HG03025 (cell line): ENCODE measurements at regions not wholly inside any gene's neighbourhood (a gene's known extent, or its start where the extent isn't known, plus 50 kb on each side); places are given as distances from the start of the nearest gene placed in this dataset.
A peak's percentile ranks its signal among the peaks of the same experiment; 100 is the strongest.

ENCODE experiments used
- ATAC-seq: cut with Tn5 transposase; IDR thresholded peaks from one replicate; pipeline ENCODE4 v1.9.1; 2021; ENCODE audit warnings: mild to moderate bottlenecking, moderate library complexity; ENCODE audit not compliant: unreplicated experiment, low FRiP score

DNA sequence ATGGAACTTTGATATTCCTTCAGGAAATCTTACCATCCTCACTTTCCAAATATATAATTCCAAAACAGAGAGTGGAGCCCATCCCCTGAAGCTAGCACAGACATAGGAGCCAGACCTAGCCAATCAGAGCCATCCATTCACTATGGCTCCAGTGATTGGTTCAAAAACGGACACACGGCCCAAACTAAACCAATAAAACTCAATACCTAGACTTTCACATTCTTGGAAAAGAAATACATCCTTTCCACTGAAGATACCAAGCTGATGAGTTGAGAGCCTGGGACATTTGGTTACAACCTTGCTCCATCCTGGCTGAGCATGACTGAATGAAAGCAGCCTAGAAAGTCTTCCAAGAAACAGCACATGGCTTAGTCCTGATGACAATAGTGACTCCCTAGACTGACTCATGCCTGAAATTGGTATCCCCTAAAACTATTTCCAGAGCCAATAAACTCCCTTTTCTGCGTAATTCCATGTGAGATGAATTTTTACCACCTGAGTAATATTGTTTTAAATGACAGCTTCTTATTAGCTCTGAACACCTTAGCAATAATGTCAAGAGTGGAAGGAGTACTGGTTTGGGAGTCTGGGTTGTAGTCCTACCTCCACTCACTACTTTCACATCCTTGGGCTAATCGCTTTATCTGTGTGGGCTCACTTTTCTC, 189.6 kb upstream of the LNX1 start:
- no peak for ATAC-seq

DNA sequence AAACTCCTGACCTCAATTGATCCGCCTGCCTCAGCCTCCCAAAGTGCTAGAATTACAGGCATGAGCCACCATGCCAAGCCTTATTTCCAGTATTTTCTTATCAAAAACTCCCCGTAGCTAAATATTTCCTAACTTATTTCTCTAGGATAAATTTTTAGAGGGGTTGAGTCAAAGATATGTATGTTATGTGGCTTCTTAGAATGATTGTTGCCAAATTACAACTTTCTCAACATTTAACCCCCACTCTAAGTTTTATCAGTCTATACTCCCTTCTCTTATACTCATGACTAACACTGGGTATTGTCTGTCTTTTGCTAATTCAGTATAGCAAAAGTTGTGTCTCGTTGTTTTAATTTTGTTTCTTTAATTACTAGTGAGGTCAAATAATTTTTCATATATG, 187.7 kb upstream of the LNX1 start:
- ATAC-seq: no peak

DNA sequence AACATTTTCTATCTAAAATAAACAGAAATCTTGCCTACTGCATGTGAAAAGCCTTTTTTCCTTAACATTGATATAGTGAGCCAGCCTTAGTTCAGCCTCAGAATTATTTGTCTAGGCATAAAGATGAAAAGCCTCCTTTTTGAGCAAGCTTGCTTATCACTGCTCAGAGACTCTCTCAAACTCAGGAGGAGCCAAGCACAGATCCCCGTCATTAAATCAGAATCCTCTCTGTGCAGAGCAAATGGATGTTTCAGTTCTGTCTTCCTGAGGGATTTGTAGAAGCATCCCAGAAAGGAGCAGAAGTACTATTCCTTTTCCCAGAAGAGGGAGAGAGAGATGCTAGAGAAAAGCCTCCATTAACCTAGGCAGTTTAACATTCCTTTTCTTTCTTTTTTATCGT, 186.9 kb upstream of the LNX1 start:
- ATAC-seq: no peak

DNA sequence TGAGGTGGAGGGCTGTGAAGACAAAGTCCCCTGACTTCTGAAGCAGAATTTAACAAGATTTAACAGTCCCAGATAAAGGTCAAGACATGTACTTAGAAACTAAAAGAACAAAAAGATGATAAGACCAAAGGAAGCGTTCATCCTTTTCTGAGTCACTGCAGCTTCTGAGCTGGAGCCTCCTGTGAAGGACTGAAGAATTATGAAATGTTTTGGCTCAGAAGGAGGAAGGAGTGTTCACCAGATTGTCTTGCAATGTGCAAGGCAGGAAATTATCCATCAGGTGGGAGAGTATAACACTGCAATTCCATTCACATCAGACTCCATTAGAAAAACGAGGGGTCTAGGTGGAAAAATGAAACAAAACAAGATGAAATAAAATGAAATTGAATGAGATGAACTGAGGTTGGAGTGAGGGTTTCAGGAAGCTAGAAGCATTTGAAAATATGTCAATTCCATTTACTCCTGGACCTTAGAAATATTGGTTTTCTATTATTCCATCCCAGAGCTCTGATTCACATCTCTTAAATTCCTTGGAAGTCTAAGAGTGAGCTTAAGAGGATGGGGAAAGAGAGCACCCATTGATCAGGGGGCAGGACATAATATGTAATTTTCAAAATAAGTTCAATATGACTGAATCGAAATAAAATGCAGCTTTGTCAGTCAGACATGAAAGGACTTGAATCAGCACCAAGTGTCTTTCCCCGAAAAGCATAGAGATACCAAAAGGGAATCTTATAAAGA, 186.1 kb upstream of the LNX1 start:
- no peak for ATAC-seq

DNA sequence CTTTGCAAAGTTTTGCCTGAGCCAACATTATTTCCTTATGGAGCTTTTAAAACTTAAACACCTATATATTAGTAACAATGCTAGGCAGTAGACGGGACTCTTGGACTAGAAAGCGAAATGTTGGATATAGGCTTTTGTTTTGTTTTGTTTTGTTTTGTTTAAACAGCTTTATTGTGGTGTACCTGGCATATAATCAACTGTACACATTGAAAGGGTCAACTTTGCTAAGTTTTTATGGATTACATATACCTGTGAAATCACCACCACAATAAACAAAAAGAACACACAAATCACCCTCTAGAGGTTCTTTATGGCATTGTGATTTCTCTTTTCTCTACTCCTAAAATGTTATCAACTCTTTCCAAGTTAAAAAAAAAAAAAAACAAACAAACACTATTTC, 184.9 kb upstream of the LNX1 start:
- no peak for ATAC-seq

DNA sequence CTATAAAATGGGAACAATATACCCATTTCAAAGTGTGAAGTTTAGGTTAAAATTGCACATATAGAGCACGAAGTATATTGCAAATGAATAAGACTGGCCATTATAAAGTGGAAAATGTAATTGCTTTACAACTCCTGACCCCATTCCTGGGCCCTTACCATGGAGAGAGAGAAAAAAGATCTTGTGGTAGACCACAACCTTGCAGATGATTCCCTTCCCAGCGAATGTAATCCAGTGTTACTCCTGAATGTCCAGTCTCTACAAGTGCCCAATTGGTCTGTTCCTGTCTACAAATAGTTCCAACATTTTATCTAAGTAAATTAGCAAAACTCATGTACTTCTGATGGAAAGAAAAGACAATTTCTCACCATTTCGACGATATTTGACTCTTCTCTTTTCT, 184.1 kb upstream of the LNX1 start:
- ATAC-seq: no peak

DNA sequence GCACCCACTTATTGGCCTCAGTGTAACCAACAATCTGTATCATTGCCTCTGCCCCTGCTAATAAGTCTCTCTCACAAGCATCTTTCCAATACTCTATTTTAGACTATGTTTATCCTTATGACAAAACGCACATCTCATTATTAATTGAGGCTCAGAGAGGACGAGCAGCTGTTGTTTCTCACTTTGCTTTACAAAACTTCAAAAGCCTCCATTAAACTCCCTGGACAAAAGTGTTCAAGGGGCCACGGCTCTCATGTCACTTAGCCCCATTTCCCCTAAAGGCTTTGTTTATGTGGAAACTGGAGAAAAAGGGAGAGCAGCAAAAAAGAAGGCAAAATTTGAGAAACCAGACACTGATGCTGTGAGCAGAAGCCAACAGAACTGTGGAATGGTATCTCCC, 180.0 kb upstream of the LNX1 start:
- ATAC-seq: no peak

DNA sequence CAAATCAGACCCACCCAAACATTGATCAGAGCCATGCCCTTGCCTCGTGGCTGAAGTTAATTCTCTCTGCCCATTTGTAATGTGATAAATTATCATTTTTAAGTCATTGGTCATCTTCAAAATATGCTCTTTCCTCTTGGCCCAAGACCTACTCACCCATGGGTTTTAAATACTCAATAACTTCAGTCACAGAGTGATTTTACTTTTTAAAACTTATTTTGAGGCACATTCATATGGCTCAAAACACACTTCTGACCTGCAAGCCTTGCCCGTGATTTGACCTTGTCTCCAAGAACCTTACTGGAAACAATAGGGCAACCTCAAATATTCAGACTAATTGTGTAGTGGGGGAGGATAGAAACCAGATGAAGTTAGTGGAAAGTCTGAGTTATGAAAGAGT, 176.2 kb upstream of the LNX1 start:
- ATAC-seq: no peak

DNA sequence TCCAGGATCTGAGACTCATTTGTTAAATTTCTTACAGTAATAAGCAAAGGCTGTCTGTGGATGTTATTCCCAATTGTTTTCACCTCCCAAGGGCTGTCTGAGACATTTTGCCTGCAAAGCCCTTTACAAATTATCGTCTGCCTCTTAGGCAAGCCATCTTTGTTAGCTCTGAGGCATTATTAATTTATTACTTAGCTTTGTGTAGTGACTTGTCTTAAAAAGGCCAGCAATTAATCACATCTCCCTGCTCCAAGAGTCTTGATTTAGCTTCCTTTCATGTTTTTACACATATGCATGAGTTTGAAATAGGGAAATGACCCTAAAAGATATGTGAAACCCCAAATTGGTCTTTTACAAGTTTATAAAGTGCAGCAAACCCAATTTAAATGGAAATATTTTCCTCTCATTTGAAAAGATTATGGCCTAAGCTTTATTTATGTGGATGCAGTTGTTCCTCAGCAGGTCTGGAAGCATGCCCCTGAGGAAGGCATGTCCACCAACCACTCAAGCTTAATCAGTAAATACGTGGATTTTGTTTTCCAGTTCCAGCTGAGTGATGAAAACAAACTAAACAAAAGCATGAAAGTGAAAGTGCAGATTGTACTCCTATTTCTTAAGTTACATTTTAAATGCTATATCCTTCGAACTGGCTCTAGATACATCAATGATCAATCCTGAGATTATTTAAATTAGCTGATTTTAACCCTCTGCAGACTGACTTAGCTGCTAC, 173.6 kb upstream of the LNX1 start:
- no peak for ATAC-seq

DNA sequence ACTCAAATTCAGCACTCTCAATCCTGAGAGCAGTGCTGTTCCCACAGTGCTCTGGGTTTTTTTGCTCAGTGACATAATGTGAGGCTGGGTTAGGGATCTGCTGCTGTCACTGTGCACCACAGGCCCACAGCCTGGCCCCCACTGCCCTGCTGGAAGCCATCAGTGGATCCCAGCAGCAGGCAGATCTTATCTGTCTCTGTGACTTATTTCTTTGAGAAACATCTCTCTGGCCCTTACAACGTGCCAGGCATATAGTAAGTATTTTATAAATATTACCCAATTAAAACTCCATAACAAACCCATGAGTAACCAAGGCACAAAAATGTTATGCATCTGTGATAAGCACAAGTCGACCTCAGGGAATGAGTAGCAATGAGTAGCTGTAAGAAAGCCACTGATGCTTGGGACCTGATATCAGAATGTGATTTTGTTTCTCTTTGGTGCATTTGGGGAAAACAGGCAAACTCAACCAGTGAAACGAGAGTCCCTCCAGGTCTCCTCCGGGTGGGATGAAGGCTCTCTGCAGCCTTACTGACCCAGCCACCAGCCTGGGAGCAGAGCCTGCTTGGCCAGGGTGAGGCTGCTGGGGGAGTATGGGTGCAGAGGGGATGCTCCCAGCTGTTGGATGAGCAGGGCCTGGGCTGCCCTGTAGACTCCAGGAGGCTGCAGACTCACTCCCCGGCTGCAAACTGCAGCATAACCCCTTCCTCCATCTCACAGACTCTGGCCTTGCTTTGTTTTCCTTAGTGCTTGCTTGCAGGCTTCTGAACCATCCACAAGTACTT, 172.7 kb upstream of the LNX1 start:
- ATAC-seq: no peak

DNA sequence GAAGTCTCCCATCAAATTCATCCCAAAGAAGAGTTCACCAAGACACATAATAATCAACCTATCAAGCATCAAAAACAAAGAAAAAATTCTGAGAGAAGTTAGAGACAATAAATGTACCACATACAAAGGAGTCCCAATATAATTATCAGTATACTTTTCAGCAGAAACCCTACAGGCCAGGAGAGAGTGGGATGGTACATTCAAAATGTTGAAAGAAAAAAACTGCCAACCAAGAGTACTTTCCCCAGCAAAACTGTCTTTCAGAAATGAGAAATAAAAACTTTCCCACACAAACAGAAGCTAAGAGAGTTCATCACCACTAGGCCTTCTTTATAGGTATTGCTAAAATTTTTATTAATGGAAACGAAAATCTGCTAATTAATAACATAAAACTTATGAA, 164.4 kb upstream of the LNX1 start:
- ATAC-seq: no peak

DNA sequence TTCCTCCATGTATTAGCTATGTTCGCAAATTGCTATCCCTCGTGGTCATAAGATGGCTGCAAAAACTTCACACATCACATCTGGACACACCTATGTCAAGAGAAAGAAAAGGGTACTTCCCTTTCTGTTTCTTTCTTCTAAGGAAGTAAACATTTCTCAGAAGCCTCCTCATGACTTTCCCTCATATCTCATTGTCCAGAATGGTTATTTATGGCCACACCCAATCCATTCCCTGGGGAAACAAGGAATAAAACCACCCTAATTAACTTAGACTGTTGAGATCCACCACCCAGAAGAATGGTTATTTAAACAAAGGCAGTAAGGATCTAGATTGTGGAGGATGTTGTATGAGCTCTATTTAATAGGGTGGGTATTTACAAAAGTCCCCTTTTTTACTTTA, 160.8 kb upstream of the LNX1 start:
- no peak for ATAC-seq

DNA sequence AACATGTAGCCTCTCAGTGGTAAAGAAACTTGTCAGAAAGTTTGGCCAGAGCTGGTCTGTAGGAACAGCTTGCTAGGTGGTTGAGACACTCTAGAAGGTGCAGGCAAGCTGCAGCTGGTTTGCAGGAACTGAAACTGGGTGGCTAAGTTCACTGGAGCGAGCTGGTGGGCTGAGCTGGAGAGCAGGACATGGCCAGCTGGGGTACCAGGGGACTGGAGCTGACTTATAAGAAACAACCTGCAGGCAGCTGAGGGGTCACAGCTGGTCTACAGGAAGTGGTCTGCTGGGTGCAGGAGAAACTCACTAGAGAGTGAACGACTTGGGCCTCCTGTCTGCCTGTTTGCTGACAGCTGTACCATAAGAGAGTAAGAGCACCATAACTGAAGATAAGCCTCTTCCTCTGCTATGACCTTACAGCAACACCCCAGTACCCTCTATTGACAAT, 157.1 kb upstream of the LNX1 start:
- ATAC-seq: peak; percentile 94

DNA sequence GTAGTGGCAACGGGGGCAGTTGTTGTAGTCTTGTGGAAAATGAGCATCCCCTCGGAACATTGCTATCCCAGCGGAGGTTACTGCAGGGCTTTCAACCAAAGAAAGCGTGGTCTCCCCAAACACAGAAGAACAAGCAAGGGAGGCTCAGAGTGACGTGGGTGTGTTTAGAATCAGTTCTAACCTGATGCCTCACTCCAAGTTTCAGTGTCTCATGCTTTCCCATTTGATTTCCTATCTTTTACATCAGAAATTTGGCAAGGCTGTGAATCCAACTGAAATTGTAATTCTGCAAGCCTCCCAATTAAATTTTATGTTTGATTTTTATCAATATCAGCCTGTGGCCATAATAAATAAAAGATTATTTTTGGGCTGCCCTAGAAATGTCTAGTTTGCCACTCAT, 156.1 kb upstream of the LNX1 start:
- no peak for ATAC-seq

DNA sequence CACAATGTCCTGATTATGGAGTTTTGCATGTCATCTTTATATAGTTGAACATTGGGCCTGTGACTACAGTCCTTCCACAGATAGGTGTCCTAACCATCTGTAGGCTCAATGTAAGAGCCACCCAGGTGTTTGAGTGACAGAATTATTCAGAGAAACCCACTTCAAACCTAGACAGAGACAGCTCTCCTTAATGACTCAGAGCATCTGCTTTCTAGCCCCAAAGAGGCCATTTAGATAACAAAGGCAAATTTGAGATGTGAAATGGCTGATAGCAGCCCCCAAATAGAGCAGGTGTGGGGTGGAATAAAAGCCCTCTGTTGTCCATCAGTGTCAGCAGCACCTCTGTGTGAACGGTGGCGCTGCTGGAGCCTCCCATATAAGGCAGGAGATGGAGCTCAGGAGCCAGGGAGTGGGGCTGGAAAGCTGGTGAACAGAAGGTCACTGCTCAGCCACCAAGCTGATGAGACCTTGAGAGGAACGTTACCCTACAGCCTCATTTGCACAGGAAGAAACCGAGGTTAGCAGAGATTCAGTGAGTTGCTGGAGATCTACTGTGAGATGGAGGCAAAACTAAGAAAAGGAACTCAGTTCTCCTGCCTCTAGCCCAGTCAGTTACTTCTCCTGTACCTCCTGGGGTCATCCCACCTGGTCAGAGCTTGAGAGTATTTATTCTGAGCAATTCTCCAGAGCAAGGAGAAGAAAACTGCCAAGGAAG, 153.3 kb upstream of the LNX1 start:
- no peak for ATAC-seq

DNA sequence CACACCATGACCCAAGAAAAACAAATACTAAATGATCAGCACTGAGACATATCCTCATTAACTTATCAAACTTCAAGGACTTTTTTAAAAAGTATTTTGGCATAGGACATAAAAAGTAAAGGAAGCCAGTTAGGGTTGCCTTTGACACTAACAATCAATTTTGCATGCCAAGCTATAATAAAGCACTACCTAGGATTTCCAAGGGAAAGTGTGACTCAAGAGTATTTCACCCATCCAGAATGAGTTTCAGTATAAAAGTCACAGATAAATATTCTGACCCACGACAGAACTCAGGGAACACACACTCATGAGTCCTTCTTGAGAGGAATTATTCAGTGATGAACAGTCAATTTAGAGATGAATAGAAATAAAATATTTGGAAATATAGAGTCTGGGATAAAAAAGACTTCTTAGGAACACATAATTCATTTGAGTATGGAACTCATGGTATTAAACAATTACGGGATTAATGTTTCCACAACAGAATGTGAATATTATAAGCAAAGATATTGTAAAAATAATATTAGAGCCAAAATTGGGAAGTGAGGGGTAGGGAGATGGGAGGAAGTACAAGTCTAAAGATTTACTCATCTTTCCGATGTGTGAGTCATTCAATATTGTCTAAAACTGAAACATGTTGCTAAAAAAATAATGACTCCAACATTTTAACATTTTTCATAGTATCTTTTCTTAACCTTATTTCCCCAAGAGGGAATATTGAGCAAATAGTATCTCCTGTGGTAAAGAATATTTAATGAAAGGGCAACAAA, 143.5 kb upstream of the LNX1 start:
- no peak for ATAC-seq

DNA sequence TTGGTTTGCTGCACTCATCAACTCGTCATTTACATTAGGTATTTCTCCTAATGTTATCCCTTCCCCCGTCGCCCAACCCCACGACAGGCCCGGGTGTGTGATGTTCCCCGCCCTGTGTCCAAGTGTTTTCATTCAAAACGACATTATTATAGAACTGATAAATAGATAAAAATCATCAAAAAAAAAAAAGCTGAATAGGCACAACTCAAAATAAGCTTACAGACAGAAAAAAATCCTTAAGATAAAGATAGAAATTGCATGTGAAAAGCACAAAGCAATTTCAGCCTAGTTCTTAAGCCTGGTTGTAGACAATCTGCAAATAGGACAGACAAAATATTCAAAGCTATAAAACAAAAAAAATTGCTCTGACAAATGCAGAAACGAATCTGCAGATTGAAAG, 142.9 kb upstream of the LNX1 start:
- ATAC-seq: no peak

DNA sequence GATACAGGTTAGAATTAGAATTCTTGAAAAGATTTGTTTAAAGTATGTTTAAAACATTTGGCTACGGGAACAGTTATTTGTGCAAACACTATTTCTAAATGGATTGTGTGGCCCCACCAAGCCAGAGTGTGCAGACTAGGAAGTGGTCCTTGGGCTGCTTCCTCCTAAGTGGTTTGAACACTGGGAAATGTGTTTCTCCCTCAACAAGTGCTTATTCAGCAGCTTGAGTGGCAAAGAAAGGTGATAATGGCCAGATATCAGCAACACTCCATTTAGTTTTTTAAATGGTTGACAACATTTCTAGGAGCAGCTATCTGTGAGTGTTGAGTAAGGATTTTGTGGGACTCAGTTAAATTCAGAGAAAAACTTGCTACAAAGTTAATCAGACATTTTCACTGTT, 141.4 kb upstream of the LNX1 start:
- no peak for ATAC-seq

DNA sequence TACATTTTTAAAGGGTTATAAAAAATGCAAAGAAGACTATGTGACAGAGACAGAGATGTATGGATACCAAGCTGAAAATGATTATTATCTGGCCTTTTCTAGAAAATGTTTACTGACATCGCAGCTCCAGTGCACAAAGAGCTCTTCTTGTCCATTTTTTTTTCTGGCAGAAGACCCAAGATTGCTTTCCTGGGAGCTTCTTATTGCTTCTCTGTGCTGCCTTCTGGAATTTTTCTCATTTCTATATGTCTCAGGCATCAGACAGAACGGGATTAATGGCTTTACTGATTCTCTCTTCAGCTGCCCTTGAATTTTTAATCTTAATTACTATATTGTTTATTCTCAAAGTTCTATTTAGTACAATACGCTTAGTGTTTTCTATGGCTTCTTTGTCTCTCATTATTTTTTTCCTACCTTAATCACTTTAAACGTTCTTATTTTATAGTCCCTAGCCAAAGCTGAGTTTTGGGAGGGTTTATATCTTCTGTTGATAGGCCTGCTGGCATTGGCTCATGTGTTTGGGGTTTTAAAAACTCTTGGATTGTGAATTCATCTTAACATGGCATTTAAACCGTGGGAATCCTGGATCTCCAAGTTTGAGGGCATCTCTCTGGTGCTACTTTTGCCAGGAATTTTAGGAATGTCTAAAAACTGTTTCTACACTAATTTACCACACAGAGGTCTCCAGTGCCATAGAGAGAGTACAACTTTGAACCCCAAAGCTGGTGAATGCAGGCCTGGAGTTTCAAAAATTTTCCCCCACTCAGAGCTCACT, 138.9 kb upstream of the LNX1 start:
- no peak for ATAC-seq
